RPMI7951 (cell line): ENCODE measurements at regions not wholly inside any gene's neighbourhood (a gene's known extent, or its start where the extent isn't known, plus 50 kb on each side); places are given as distances from the start of the nearest gene placed in this dataset.
"Not testable (repeated sequence)": the region's sequence is repeated elsewhere in the genome, so short reads cannot be mapped to it uniquely, and the experiment has no call there.

ENCODE experiments used
- DNase-seq: peaks from one replicate; pipeline ENCODE4 v3.0.0-alpha.2; 2012; ENCODE audit warnings: low read depth

- not testable (repeated sequence) for DNase-seq
Observed at GRCh38 chr16:33583702-33584101, 124.3 kb downstream of the TP53TG3F start.

DNA sequence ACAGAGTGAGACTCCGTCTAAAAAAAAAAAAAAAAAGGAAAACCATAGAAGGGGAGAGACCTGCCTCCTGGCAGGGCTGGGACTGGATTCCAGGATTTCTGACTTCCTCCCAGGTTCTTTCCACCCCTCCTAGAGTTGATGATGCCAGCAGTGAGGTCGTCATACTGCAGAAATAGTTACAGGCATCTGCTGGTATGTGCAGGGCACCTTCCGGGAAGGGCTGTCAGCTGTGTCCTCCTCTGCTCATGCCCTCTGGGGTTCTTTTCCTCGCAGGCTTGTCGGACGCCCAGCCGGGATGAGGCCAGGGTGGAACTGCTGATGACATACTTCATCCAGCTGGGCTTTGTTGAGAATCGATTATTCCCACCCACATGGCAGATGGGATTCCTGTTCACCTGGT is 129.2 kb downstream of the TP53TG3F start:
- DNase-seq, result not testable (repeated sequence)

- DNase-seq, result not testable (repeated sequence)
Observed at GRCh38 chr16:33593344-33593743, 133.9 kb downstream of the TP53TG3F start.

GRCh38 chr16:33595074-33595473 is 135.7 kb downstream of the TP53TG3F start:
- DNase-seq, result not testable (repeated sequence)

GRCh38 chr16:33601029-33601428 is 141.6 kb downstream of the TP53TG3F start:
- not testable (repeated sequence) for DNase-seq

- DNase-seq, result not testable (repeated sequence)
Observed at GRCh38 chr16:33623535-33624077, 164.2 kb downstream of the TP53TG3F start.

- not testable (repeated sequence) for DNase-seq
Observed at GRCh38 chr16:33628895-33629294, 169.5 kb downstream of the TP53TG3F start.

DNA sequence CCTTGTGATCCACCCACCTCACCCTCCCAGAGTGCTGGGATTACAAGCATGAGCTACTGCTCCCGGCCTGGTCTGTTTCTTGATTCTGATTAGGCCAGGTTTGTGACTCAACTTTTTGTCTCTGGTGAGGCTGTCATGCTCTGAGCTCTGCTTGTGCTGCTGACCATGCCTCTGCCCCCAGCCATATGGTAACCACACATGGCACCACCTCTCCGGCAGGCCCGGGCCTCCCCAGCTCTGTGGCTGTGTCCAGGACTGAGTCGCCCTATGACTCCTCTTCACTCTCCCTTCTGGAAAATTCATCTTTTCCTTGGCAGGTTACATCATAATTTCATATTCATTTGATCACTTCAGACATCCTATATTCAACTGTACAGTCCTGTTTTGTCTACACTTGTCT is 172.3 kb downstream of the TP53TG3F start:
- not testable (repeated sequence) for DNase-seq

- DNase-seq, result not testable (repeated sequence)
Observed at GRCh38 chr16:33634057-33634456, 174.6 kb downstream of the TP53TG3F start.

GRCh38 chr16:33636760-33637159 is 177.3 kb downstream of the TP53TG3F start:
- not testable (repeated sequence) for DNase-seq

DNA sequence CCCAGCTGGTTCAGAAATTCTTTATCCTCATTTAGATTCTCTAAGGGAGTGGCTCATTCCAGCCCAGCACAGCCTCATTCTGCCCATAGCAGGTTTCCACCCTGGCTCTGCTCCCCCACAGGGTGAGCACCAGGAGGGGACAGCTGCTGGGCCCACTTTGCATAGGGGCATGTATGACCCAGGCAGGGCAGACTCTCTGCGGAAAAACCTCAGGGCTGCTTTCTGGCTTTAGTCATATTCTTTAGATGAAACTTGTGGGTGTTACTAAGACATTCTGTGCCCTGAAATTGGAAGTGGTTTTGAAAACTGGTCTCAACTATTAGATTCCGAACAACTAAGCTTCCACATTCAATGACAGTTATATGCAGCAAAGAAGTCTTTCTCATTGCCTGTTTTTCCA is 183.9 kb downstream of the TP53TG3F start:
- DNase-seq, result not testable (repeated sequence)

DNA sequence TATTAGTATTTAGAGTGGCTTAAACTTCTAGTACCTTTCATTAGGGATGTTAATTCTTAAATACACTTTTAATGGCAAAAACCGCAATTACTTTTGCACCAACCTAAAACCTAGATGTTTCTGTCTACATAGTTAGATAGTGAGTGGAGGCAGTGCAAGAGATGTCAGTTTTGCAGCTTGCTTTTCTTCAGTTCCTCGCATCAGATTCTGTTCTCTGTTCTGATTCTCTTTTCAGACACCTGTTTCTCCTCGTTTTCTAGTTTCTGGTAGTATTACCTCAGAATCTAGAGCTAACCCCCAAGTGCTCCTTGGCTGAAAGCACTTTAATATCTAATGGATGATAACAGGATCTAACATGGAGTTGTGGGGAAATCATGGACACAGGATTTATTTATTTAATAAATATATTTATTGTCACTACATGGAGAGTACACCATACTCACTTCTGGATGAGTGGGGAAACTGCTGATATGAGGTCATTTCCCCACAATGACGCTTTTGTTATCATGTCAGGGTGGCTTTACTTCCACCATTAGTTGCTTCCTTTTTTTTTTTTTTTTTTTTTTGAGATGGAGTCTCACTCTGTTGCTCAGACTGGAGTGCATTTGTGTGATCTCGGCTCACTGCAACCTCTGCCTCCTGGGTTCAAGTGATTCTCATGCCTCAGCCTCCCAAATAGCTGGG is 184.4 kb downstream of the TP53TG3F start:
- DNase-seq, result not testable (repeated sequence)

- peak; percentile 0 for DNase-seq
Observed at GRCh38 chr16:33646386-33646785, 187.0 kb downstream of the TP53TG3F start.

- not testable (repeated sequence) for DNase-seq
Observed at GRCh38 chr16:33655756-33656155, 196.3 kb downstream of the TP53TG3F start.

- not testable (repeated sequence) for DNase-seq
Observed at GRCh38 chr16:33656394-33656793, 197.0 kb downstream of the TP53TG3F start.

- DNase-seq, result not testable (repeated sequence)
Observed at GRCh38 chr16:33657717-33658116, 198.3 kb downstream of the TP53TG3F start.

GRCh38 chr16:33680791-33681190 is 221.4 kb downstream of the TP53TG3F start:
- not testable (repeated sequence) for DNase-seq

GRCh38 chr16:33700320-33700719 is 240.9 kb downstream of the TP53TG3F start:
- not testable (repeated sequence) for DNase-seq

DNA sequence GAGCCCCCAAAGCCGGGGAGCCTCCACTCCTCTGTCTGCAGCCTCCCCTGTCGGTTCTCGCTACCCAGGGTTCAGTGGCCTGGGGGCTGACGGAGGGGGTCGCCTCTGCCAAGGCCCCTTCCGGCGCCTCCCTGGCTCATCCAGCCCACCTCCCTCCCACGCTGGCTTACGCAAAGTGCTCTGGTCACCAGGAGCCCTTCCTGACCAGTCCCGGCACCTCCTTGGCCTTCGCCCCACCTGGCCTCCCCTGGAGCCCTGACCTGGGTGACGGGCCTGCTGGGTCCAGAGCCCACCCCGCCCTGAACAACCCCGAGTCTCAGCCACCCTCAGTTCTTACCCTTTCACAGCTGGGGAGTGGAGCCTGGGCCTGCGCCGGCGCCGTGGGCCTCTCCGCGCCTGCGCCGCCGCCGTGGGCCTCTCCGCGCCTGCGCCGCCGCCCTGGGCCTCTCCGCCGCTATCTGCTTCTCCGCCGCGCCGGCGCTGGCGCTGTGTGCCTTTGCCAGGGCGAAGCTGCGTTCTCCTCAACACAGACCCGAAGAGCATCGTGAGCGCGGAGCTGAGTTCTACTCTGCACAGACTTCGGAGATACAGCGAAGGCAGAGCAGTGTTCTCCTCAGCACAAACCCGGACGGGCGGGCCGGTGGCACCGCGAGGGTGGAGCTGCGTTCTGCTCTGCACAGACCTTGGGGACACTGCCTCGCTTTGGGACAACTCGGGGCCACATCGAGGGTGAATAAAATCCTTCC is 247.6 kb downstream of the TP53TG3F start:
- not testable (repeated sequence) for DNase-seq

DNA sequence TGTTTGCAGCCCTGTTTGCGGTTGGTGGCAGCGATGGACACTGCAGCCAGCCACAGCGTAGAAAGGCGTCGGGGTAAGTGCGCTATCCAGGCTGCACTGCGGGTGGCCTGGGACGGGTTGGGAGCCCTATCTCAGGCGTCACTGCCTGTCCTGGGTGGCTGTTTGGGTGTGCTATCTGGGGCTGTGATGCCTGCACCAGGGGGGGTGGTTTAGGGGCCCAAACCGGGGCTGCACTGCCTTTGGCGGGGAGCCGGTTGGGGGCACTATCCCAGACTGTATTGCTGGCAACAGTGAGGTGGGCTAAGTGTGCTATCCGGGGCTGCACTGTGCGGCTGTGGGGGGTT is 248.2 kb downstream of the TP53TG3F start:
- not testable (repeated sequence) for DNase-seq

DNA sequence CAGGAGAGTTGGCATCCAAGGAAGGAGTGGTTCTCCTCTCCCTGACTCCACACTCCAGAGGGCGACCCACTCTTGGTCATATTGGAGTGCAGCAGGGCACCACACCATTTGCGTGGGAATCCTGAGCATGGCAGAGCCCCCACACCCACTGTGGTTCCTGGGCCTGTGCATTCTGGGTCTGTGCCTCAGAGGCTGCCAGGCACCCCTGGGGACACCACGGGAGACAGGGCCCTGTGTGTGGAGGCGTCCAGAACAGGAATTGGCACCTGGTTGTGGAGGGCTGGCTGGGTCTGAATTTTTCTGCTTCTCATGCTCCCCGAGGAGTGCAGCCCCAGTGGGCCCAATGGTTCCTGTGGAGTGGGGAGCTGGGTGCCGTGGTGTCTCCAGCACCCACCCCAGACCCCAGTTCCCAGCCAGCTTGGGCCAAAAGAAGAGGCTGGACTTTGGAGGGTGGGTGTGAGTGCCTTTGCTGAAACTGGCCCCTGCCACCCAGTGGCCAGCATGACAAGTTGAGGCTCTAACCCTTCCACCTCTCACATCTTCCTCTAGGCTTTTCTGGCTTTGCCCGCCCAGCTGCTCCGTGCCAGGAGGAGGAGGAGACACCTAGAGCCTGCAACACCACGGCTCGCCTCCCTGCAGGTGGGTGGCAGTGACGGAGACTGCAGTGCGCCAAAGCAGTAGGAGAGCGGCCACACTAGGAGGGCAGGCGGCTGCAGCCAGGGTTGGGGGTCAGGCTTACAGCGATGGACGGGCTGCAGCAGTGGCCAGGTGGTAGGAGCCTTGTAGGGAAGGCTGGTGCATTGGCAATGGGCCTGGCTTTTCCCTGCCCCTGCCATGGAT is 250.7 kb downstream of the TP53TG3F start:
- not testable (repeated sequence) for DNase-seq

DNA sequence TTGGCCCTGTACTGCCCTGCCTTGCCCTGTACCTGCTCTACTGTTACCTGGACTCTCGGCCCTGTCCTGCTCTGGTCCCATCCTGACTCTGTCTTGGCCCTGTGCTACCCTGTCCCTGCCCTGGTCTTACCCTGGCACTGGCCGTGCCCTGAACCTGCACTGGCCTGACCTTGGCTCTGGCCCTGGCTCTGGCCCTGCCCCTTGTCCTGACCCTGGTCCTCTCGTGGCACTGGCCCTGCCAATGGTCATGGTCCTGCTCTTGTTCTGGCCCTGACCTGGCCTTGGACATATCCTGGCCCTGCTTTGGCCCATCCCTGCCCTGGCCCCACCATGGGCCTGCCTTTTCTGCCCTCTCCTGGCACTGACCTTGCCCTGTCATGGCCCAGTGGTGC is 251.3 kb downstream of the TP53TG3F start:
- not testable (repeated sequence) for DNase-seq
